Renal pelvis (tissue), 1 donor: ENCODE measurements at regions not wholly inside any gene's neighbourhood (a gene's known extent, or its start where the extent isn't known, plus 50 kb on each side); places are given as distances from the start of the nearest gene placed in this dataset.

ENCODE experiments used
- DNase-seq: peaks from one replicate; pipeline ENCODE4 v3.0.0-alpha.2; 2013

GRCh38 chr13:99911965-99912566 lies 59.5 kb downstream of the ZIC5 start:
- DNase-seq: no peak

- DNase-seq: no peak
These were observed 60.2 kb downstream of the ZIC5 start for GRCh38 chr13:99911069-99911964.

- no peak for DNase-seq
These were observed 61.5 kb downstream of the ZIC5 start for GRCh38 chr13:99909836-99910619.

GRCh38 chr13:99909097-99909835 lies 62.3 kb downstream of the ZIC5 start:
- no peak for DNase-seq

GRCh38 chr13:99908140-99908803 lies 63.3 kb downstream of the ZIC5 start:
- DNase-seq: no peak

GRCh38 chr13:99907627-99908026 lies 63.9 kb downstream of the ZIC5 start:
- no peak for DNase-seq

GRCh38 chr13:99907038-99907437 lies 64.5 kb downstream of the ZIC5 start:
- DNase-seq: no peak

- DNase-seq: no peak
These were observed 65.8 kb downstream of the ZIC5 start for GRCh38 chr13:99905814-99906213.

- no peak for DNase-seq
These were observed 66.3 kb downstream of the ZIC5 start for GRCh38 chr13:99905224-99905623.

- no peak for DNase-seq
These were observed 68.4 kb downstream of the ZIC5 start for GRCh38 chr13:99903140-99903539.

GRCh38 chr13:99902657-99903056 lies 68.9 kb downstream of the ZIC5 start:
- no peak for DNase-seq

GRCh38 chr13:99900960-99901359 lies 70.6 kb downstream of the ZIC5 start:
- DNase-seq: no peak

GRCh38 chr13:99898421-99898820 lies 73.1 kb downstream of the ZIC5 start:
- DNase-seq: no peak

GRCh38 chr13:99897076-99897440 lies 74.5 kb downstream of the ZIC5 start:
- DNase-seq: no peak

- DNase-seq: no peak
These were observed 75.0 kb downstream of the ZIC5 start for GRCh38 chr13:99896369-99897075.

GRCh38 chr13:99895444-99896368 lies 75.9 kb downstream of the ZIC5 start:
- DNase-seq: peak; percentile 37

GRCh38 chr13:99894840-99895443 lies 76.6 kb downstream of the ZIC5 start:
- DNase-seq: peak; percentile 12

GRCh38 chr13:99894105-99894839 lies 77.3 kb downstream of the ZIC5 start:
- DNase-seq: no peak
